ENCODE measurements at regions not wholly inside any gene's neighbourhood (a gene's known extent, or its start where the extent isn't known, plus 50 kb on each side); places are given as distances from the start of the nearest gene placed in this dataset.
"Not testable (repeated sequence)": the region's sequence is repeated elsewhere in the genome, so short reads cannot be mapped to it uniquely, and the experiment has no call there.

- DNase-seq (ENCODE audit: low read depth): no peak
Observed at GRCh38 chr10:124242791-124243190, 149.4 kb upstream of the CHST15 start.

GRCh38 chr10:124242365-124242764 lies 149.0 kb upstream of the CHST15 start:
- no peak for DNase-seq (ENCODE audit: low read depth)

- DNase-seq (ENCODE audit: low read depth): not testable (repeated sequence)
Observed at GRCh38 chr10:124241510-124241909, 148.1 kb upstream of the CHST15 start.

GRCh38 chr10:124240839-124241291 lies 147.5 kb upstream of the CHST15 start:
- no peak for DNase-seq (ENCODE audit: low read depth)

- DNase-seq (ENCODE audit: low read depth): no peak
Observed at GRCh38 chr10:124239696-124240095, 146.3 kb upstream of the CHST15 start.

GRCh38 chr10:124239134-124239533 lies 145.7 kb upstream of the CHST15 start:
- no peak for DNase-seq (ENCODE audit: low read depth)

GRCh38 chr10:124238367-124238766 lies 145.0 kb upstream of the CHST15 start:
- DNase-seq (ENCODE audit: low read depth): no peak

GRCh38 chr10:124237282-124237961 lies 144.0 kb upstream of the CHST15 start:
- no peak for DNase-seq (ENCODE audit: low read depth)

GRCh38 chr10:124236816-124237215 lies 143.4 kb upstream of the CHST15 start:
- no peak for DNase-seq (ENCODE audit: low read depth)

GRCh38 chr10:124236136-124236535 lies 142.7 kb upstream of the CHST15 start:
- no peak for DNase-seq (ENCODE audit: low read depth)

- no peak for DNase-seq (ENCODE audit: low read depth)
Observed at GRCh38 chr10:124235232-124235631, 141.8 kb upstream of the CHST15 start.

GRCh38 chr10:124233546-124234138 lies 140.2 kb upstream of the CHST15 start:
- no peak for DNase-seq (ENCODE audit: low read depth)

- DNase-seq (ENCODE audit: low read depth): no peak
Observed at GRCh38 chr10:124232686-124233545, 139.5 kb upstream of the CHST15 start.

GRCh38 chr10:124231168-124232155 lies 138.1 kb upstream of the CHST15 start:
- DNase-seq (ENCODE audit: low read depth): no peak

- DNase-seq (ENCODE audit: low read depth): no peak
Observed at GRCh38 chr10:124230635-124231167, 137.3 kb upstream of the CHST15 start.

- no peak for DNase-seq (ENCODE audit: low read depth)
Observed at GRCh38 chr10:124229989-124230634, 136.7 kb upstream of the CHST15 start.

- DNase-seq (ENCODE audit: low read depth): no peak
Observed at GRCh38 chr10:124229201-124229988, 136.0 kb upstream of the CHST15 start.

GRCh38 chr10:124228471-124228870 lies 135.1 kb upstream of the CHST15 start:
- no peak for DNase-seq (ENCODE audit: low read depth)

GRCh38 chr10:124227988-124228387 lies 134.6 kb upstream of the CHST15 start:
- no peak for DNase-seq (ENCODE audit: low read depth)

Data from GM04504 (cell line).